A204.1 (cell line): ENCODE measurements at regions not wholly inside any gene's neighbourhood (a gene's known extent, or its start where the extent isn't known, plus 50 kb on each side); places are given as distances from the start of the nearest gene placed in this dataset.
A peak's percentile ranks its signal among the peaks of the same experiment; 100 is the strongest.
"Not testable (repeated sequence)": the region's sequence is repeated elsewhere in the genome, so short reads cannot be mapped to it uniquely, and the experiment has no call there.

ENCODE experiments used
- FAIRE-seq: peaks from 2 replicates; lab custom pipeline; 2012; peaks lifted over from hg19 to GRCh38; lab: Jason Lieb, UNC

GRCh38 chrX:140065961-140066662 lies 100.8 kb upstream of the CXorf66 start:
- FAIRE-seq: no peak

- FAIRE-seq: no peak
Measured at GRCh38 chrX:140064993-140065392, 99.7 kb upstream of the CXorf66 start.

GRCh38 chrX:140057001-140057411 lies 91.7 kb upstream of the CXorf66 start:
- FAIRE-seq: no peak

GRCh38 chrX:140053846-140054245 lies 88.5 kb upstream of the CXorf66 start:
- no peak for FAIRE-seq

- FAIRE-seq: peak; percentile 87
Measured at GRCh38 chrX:140050906-140051305, 85.6 kb upstream of the CXorf66 start.

- FAIRE-seq: no peak
Measured at GRCh38 chrX:140040386-140040785, 75.1 kb upstream of the CXorf66 start.

- no peak for FAIRE-seq
Measured at GRCh38 chrX:140038842-140039241, 73.5 kb upstream of the CXorf66 start.

- peak; percentile 9 for FAIRE-seq
Measured at GRCh38 chrX:140034916-140035315, 69.6 kb upstream of the CXorf66 start.

DNA sequence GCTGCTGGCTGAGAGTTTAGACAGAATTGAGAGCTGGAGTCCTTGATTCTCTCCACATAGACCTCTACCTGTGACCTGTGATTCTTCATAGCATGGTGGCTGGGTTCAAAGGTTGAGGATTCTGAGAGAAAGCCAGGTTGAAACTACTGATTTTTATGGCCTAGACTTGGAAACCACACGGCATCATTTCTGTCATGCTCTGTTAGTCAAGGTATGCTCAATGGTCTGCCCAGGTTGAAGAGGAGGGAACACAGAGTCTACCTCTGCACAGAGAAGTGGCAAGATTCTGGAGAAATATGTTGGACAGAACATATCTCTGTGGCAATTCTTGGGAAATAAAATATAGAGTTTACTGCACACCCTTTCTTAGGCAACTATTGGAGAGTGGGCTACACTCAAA lies 57.2 kb upstream of the CXorf66 start:
- FAIRE-seq: no peak

- FAIRE-seq: not testable (repeated sequence)
Measured at GRCh38 chrX:140019134-140019533, 53.8 kb upstream of the CXorf66 start.
